IMR-90 (cell line): ENCODE measurements at regions not wholly inside any gene's neighbourhood (a gene's known extent, or its start where the extent isn't known, plus 50 kb on each side); places are given as distances from the start of the nearest gene placed in this dataset.

ENCODE experiments used
- ATAC-seq: fragments of 200-7000 bp; cut with Tn5 transposase; 2 replicates; pipeline ENCODE4 v1.9.1; 2020; ENCODE audit warnings: low read depth, mild to moderate bottlenecking, moderate library complexity
- BruUV-seq: library from RNA; stranded (reverse); fragments of 400-500 nt; replicated peaks from 2 replicates; lab custom pipeline; 2021; lab: Mats Ljungman, UMichigan
- CTCF ChIA-PET: fragments of 300-600 bp; formaldehyde crosslinking; extraction: SDS; loops from one replicate; lab custom pipeline; 2021; ENCODE audit warnings: antibody characterized with exemption; lab: Yijun Ruan, JAX
- POLR2A ChIA-PET: fragments of 300-600 bp; sonication (Branson Sonifier 250); formaldehyde crosslinking; loops from one replicate; lab custom pipeline; 2022; ENCODE audit warnings: antibody characterized with exemption; ENCODE audit not compliant: unreplicated experiment; lab: Charles Lee
- DNase-seq: peaks from one replicate; pipeline ENCODE4 v3.0.0; 2013
- H2AFZ ChIP-seq: replicated peaks from 2 replicates; pipeline ENCODE3; 2013; ENCODE audit warnings: low read length, mild to moderate bottlenecking; ENCODE audit not compliant: poor library complexity
- H2AK5ac ChIP-seq: 2 replicates; pipeline ENCODE4 v1.6.1; 2013; ENCODE audit warnings: low read depth, low read length, inconsistent platforms
- H2AK9ac ChIP-seq: replicated peaks from 2 replicates; pipeline ENCODE3; 2013; ENCODE audit warnings: mild to moderate bottlenecking, low read depth, low read length, moderate library complexity; ENCODE audit not compliant: poor library complexity
- H2BK120ac ChIP-seq: 2 replicates; pipeline ENCODE4 v1.6.1; 2013; ENCODE audit warnings: low read depth, low read length, inconsistent platforms
- H2BK15ac ChIP-seq: 3 replicates; pipeline ENCODE4 v1.6.1; 2013; ENCODE audit warnings: low read depth, low read length, inconsistent platforms
- H2BK20ac ChIP-seq: 2 replicates; pipeline ENCODE4 v1.6.1; 2013; ENCODE audit warnings: low read depth, mild to moderate bottlenecking, inconsistent platforms, low read length, moderate library complexity
- H2BK5ac ChIP-seq: 2 replicates; pipeline ENCODE4 v1.6.1; 2013; ENCODE audit warnings: mild to moderate bottlenecking, low read depth, low read length, inconsistent platforms; ENCODE audit not compliant: poor library complexity, severe bottlenecking
- H3K14ac ChIP-seq: replicated peaks from 2 replicates; pipeline ENCODE4 v1.6.1; 2013; ENCODE audit warnings: low read depth, low read length, inconsistent platforms
- H3K18ac ChIP-seq: 2 replicates; pipeline ENCODE4 v1.6.1; 2013; ENCODE audit warnings: low read depth, low read length, control low read depth
- H3K23ac ChIP-seq: 2 replicates; pipeline ENCODE4 v1.6.1; 2013; ENCODE audit warnings: low read depth, low read length, inconsistent platforms
- H3K27ac ChIP-seq: 2 replicates; pipeline ENCODE4 v1.5.1; 2013; ENCODE audit warnings: mild to moderate bottlenecking, control low read depth, low read length; ENCODE audit not compliant: insufficient read depth
- H3K27me3 ChIP-seq: 2 replicates; pipeline ENCODE4 v1.6.1; 2013; ENCODE audit warnings: low read length; ENCODE audit not compliant: control insufficient read depth, insufficient read depth
- H3K36me3 ChIP-seq: 2 replicates; pipeline ENCODE4 v1.6.1; 2013; ENCODE audit warnings: low read length, mixed read lengths; ENCODE audit not compliant: control insufficient read depth, insufficient read depth
- H3K4ac ChIP-seq: 2 replicates; pipeline ENCODE4 v1.6.1; 2013; ENCODE audit warnings: low read depth, low read length, inconsistent platforms
- H3K4me1 ChIP-seq: 2 replicates; pipeline ENCODE4 v1.6.1; 2013; ENCODE audit warnings: low read length, mixed read lengths; ENCODE audit not compliant: control insufficient read depth, insufficient read depth
- H3K4me2 ChIP-seq: 2 replicates; pipeline ENCODE4 v1.6.1; 2013; ENCODE audit warnings: low read depth, mild to moderate bottlenecking, control low read depth, low read length, moderate library complexity
- H3K4me3 ChIP-seq: 2 replicates; pipeline ENCODE4 v1.5.1; 2013; ENCODE audit warnings: low read depth, mild to moderate bottlenecking, control low read depth, low read length, moderate library complexity; ENCODE audit not compliant: insufficient read depth
- H3K56ac ChIP-seq: 2 replicates; pipeline ENCODE4 v1.6.1; 2013; ENCODE audit warnings: low read length, inconsistent platforms; ENCODE audit not compliant: insufficient read depth; ENCODE audit errors: extremely low read depth
- H3K79me1 ChIP-seq, 2 experiments: 2 replicates each; pipeline ENCODE4 v1.6.1; 2013; ENCODE audit warnings: low read length in 2 of 2, inconsistent platforms in 1 of 2, low read depth in 1 of 2
- H3K9ac ChIP-seq: 2 replicates; pipeline ENCODE4 v1.6.1; 2013; ENCODE audit warnings: low read depth, low read length, control low read depth
- H3K9me1 ChIP-seq: 2 replicates; pipeline ENCODE4 v1.6.1; 2013; ENCODE audit warnings: low read length, inconsistent platforms; ENCODE audit not compliant: insufficient read depth
- H3K9me3 ChIP-seq: 2 replicates; pipeline ENCODE4 v1.6.1; 2013; ENCODE audit warnings: low read length; ENCODE audit not compliant: control insufficient read depth, insufficient read depth
- H4K20me1 ChIP-seq: 2 replicates; pipeline ENCODE4 v1.6.1; 2013; ENCODE audit warnings: low read length, inconsistent platforms; ENCODE audit not compliant: insufficient read depth
- H4K5ac ChIP-seq: 2 replicates; pipeline ENCODE4 v1.6.1; 2013; ENCODE audit warnings: mild to moderate bottlenecking, low read depth, low read length, control low read depth
- H4K8ac ChIP-seq, 2 experiments: 2 replicates each; pipeline ENCODE4 v1.6.1; 2013; ENCODE audit warnings: low read depth in 2 of 2, low read length in 2 of 2, control low read depth in 1 of 2, inconsistent platforms in 1 of 2
- H4K91ac ChIP-seq: 2 replicates; pipeline ENCODE4 v1.6.1; 2013; ENCODE audit warnings: low read depth, low read length, inconsistent platforms; ENCODE audit not compliant: insufficient read depth
- FOS ChIP-seq: fragments of 150-350 bp; IDR thresholded peaks from 2 replicates; pipeline ENCODE4 v1.6.1; 2016; ENCODE audit warnings: low read depth, low read length
- POLR2A ChIP-seq: IDR thresholded peaks from 2 replicates; pipeline ENCODE4 v1.6.1; 2012; ENCODE audit warnings: mild to moderate bottlenecking, low read depth, low read length
- RCOR1 ChIP-seq: IDR thresholded peaks from 2 replicates; pipeline ENCODE4 v1.6.1; 2012; ENCODE audit warnings: mild to moderate bottlenecking, low read length, improper control_type of control experiment; ENCODE audit not compliant: insufficient replicate concordance
- WGBS, 2 experiments: methylation state at CpG; one replicate each; pipeline versions ENCODE4 v1.1.5 to v1.1.7; 2013; ENCODE audit warnings: missing lambda C conversion rate in 2 of 2; ENCODE audit not compliant: insufficient read length in 1 of 2; ENCODE audit errors: extremely low coverage in 2 of 2; 5-methylcytosine and 5-hydroxymethylcytosine counted together
- dilution Hi-C: fragments of 300-500 bp; cut with HindIII; formaldehyde crosslinking; loops from one replicate; pipeline ENCODE4 v1.14.3; 2018; ENCODE audit warnings: low sequenced_read_pairs; ENCODE audit not compliant: unreplicated experiment
- in situ Hi-C: fragments of 300-500 bp; cut with MboI; formaldehyde crosslinking; loops from 3 replicates; pipeline ENCODE4 v1.14.3; 2019; ENCODE audit warnings: low sequenced_read_pairs, inconsistent platforms, mixed read lengths
- intact Hi-C: fragments of 100-400 bp; cut with micrococcal nuclease; formaldehyde crosslinking; loops from 2 replicates; pipeline ENCODE4 v1.10.0; 2022

DNA sequence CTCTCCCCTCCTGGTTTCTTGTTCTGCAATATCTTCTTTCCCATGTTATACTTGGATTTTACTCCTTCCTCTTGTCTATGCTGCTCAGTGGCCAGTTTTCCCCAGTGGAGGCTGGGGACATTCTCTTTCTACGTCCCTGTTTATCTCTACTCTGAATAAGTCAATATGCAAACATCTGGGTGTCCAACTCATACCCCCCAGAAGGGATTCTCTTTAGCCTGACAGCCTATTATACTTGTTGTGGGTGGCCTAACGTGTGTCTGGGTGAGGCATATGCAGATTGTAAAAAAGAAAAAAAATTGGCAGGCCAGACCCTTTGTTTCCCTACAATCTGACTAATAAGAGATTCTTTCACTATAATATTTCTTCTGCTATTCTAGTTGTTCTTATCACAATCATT, 134.2 kb upstream of the MAF start:
- in situ Hi-C loops: no loop called here
- Histone ChIP-seq H3K27ac (no peak overlapping the region), H2BK20ac (no peak overlapping the region), H4K20me1 (no peaks in the 10 kb centered on the region), H2AFZ (no peak overlapping the region), H3K27me3 (no peaks in the 10 kb centered on the region), H2AK9ac (no peak overlapping the region), H3K4ac (no peak overlapping the region), H4K91ac (no peak overlapping the region), H3K4me1 (no peaks in the 10 kb centered on the region), H3K56ac (no peak overlapping the region), H3K9me3 (peaks cover 7% of the 10 kb centered on the region), H3K18ac (no peak overlapping the region), H4K8ac (no peak overlapping the region), H3K79me1 (no peaks in the 10 kb centered on the region), H3K4me3 (no peak overlapping the region), H3K4me2 (no peak overlapping the region), H2BK120ac (no peak overlapping the region), H3K14ac (no peak overlapping the region), H2BK5ac (no peak overlapping the region), H4K5ac (no peak overlapping the region), H3K9me1 (no peaks in the 10 kb centered on the region), H2BK15ac (no peak overlapping the region), H3K9ac (no peak overlapping the region), H3K36me3 (no peaks in the 10 kb centered on the region), H3K23ac (no peak overlapping the region), H2AK5ac (no peak overlapping the region)
- ChIA-PET POLR2A (no interaction called here), CTCF (no interaction called here)
- intact Hi-C loops: no loop called here
- DNase-seq: no peak
- no CpG with 5 or more reads among the region's 2 CpGs for WGBS, 2 experiments
- dilution Hi-C loops: no loop called here
- no peak for ATAC-seq
- no TSS peak for BruUV-seq
- TF ChIP-seq RCOR1 (no peak), FOS (no peak), POLR2A (no peak)
